Colonic mucosa (tissue), 4 donors: ENCODE measurements at regions not wholly inside any gene's neighbourhood (a gene's known extent, or its start where the extent isn't known, plus 50 kb on each side); places are given as distances from the start of the nearest gene placed in this dataset.
A peak's percentile ranks its signal among the peaks of the same experiment; 100 is the strongest.

ENCODE experiments used
- DNase-seq: peaks from one replicate; pipeline ENCODE4 v3.0.0-alpha.2; 2020
- H3K27ac ChIP-seq: fragments of 200-600 bp; one replicate; pipeline ENCODE4 v1.8.0; 2021
- H3K27me3 ChIP-seq: fragments of 200-600 bp; one replicate; pipeline ENCODE4 v1.8.0; 2021
- H3K36me3 ChIP-seq: fragments of 200-600 bp; one replicate; pipeline ENCODE4 v1.8.0; 2021
- H3K4me1 ChIP-seq: fragments of 200-600 bp; one replicate; pipeline ENCODE4 v1.8.0; 2021; ENCODE audit warnings: mild to moderate bottlenecking
- H3K4me3 ChIP-seq: fragments of 200-600 bp; one replicate; pipeline ENCODE4 v1.8.0; 2021
- H3K9ac ChIP-seq, 2 donors: one replicate each; pipeline ENCODE4 v1.7.0; 2013; ENCODE audit warnings: control low read depth in 2 of 2, low read depth in 2 of 2, low read length in 2 of 2
- H3K9me3 ChIP-seq: fragments of 200-600 bp; one replicate; pipeline ENCODE4 v1.8.0; 2021
- intact Hi-C: fragments of 100-400 bp; cut with DNase I; formaldehyde crosslinking; loops from one replicate; pipeline ENCODE4 v1.14.1; 2022
- TF ChIP-seq, protein P1 (sequence below): fragments of 200-600 bp; IDR thresholded peaks from one replicate; pipeline ENCODE4 v1.8.0; 2022; ENCODE audit warnings: antibody characterized with exemption, mild to moderate bottlenecking
- donor health status: healthy.
- donor health status: DM: no; HTN: no; CAD: no.
- donor health status: DM: no; HTN: no; CAD: no.

DNA sequence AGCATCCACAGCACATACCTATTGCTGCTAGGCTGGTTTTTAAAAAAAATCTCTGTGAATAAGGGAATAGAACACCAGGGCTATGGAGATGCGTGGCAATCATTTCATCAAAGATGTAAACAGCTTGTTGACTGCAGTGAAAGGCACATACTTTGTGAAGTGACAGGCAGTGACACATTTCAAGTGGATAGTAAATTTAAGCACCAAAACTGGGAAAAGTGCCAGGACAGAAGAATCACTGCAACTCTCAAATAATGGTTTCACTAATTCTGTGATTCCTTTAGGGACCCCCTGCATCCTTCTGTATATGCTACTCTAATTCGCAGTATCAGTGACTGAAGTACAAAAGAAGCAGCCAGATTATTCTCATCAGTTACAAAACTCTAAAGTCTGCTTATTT lies 145.2 kb upstream of the KLF14 start:
- Histone ChIP-seq H3K27me3 (no peaks in the 10 kb centered on the region), H3K4me1 (no peaks in the 10 kb centered on the region), H3K4me3 (no peak overlapping the region), H3K36me3 (peaks cover 5% of the 10 kb centered on the region), H3K9ac (no peak overlapping the region), H3K9me3 (no peaks in the 10 kb centered on the region), H3K27ac (no peak overlapping the region)
- TF ChIP-seq, protein P1, sequence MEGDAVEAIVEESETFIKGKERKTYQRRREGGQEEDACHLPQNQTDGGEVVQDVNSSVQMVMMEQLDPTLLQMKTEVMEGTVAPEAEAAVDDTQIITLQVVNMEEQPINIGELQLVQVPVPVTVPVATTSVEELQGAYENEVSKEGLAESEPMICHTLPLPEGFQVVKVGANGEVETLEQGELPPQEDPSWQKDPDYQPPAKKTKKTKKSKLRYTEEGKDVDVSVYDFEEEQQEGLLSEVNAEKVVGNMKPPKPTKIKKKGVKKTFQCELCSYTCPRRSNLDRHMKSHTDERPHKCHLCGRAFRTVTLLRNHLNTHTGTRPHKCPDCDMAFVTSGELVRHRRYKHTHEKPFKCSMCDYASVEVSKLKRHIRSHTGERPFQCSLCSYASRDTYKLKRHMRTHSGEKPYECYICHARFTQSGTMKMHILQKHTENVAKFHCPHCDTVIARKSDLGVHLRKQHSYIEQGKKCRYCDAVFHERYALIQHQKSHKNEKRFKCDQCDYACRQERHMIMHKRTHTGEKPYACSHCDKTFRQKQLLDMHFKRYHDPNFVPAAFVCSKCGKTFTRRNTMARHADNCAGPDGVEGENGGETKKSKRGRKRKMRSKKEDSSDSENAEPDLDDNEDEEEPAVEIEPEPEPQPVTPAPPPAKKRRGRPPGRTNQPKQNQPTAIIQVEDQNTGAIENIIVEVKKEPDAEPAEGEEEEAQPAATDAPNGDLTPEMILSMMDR, result no peak
- DNase-seq, result no peak
- intact Hi-C loops, result no loop called here

DNA sequence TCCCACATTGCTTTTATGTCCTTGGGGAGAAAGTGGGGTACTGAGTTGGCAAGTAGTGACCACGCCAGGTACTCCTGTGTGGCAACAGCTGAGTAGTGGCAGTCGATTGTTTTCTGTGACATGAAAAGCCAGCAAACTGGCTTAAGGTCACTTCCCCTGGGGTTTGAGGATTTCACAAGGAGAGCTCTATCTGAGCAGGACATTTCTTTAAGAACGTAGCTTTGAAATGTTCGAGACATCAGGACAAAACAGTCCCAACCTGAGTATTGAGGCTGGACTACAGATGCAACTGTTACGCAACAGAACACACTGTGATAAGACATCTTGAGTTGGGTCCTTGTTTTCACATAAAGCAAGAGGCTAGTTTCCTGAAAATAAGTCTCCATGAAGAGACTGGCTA lies 146.7 kb upstream of the KLF14 start:
- Histone ChIP-seq H3K27me3 (no peaks in the 10 kb centered on the region), H3K36me3 (peaks cover 9% of the 10 kb centered on the region), H3K27ac (no peak overlapping the region), H3K4me3 (no peak overlapping the region), H3K9ac (no peak overlapping the region), H3K9me3 (no peaks in the 10 kb centered on the region), H3K4me1 (peaks cover 7% of the 10 kb centered on the region)
- DNase-seq, result no peak
- TF ChIP-seq, protein P1, result no peak
- intact Hi-C loops, result no loop called here

DNA sequence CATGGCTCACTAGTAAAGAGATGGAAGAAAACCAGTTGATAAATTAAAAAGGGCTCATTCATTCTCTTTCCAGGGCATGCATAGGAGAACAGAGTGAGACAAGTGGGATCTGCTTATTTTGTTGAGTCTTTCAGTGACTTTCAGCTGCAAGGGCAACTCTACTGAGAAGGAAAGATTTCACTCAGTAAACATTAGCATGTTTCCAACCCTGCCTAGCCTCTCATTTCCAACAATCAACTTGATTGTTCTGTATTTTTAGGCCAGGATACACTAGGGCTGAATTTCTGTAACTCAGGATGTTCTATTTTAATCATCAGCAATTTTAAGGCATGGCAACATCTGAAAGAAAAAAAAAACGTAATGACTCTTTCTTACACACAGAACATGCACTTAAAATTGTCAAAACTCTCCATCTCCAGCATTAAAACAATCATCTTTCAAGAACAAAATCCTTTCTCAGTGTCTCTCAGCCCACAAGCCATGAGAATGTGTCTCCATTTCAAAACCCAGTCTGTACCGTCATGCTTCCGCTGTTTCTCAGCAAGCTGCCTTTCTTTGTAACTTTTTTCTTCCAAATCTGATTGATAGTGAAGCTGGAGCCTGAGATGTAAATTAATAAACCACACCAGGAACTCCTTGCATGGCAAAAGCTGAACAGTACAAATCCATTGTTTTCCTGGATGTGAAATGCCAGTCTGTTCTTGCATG lies 147.2 kb upstream of the KLF14 start:
- H3K36me3 ChIP-seq, result peaks cover 9% of the 10 kb centered on the region

DNA sequence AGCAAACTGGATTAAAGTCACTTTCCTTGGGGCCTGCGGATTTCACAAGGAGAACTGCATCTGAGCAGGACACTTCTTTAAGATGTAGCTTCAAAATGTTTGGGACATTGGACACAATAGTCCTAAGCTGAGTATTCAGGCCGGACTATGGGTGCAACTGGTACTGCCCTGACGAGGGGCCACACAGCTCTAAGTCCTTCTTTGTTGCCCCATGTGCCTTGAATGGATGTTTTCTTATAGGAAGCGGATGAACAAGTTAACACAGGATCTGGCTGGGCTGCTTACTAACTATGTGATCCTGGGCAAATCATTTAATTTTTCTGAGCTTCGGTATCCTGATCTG lies 147.8 kb upstream of the KLF14 start:
- TF ChIP-seq, protein P1, result no peak
- Histone ChIP-seq H3K27ac (no peak overlapping the region), H3K4me3 (no peak overlapping the region), H3K9ac (peak overlapping the region in 1 of 2 donors; percentile 10), H3K4me1 (peaks cover 9% of the 10 kb centered on the region), H3K9me3 (no peaks in the 10 kb centered on the region), H3K36me3 (peaks cover 9% of the 10 kb centered on the region), H3K27me3 (no peaks in the 10 kb centered on the region)
- intact Hi-C loops, result no loop called here
- DNase-seq, result no peak

More for the DNA sequence above, 147.2 kb upstream of the KLF14 start:
- H3K27me3 ChIP-seq, result no peaks in the 10 kb centered on the region
- peaks cover 9% of the 10 kb centered on the region for H3K4me1 ChIP-seq
- H3K9me3 ChIP-seq, result no peaks in the 10 kb centered on the region
- TF ChIP-seq, protein P1, result no peak
- no peak for DNase-seq
- peak overlapping the region in 1 of 2 donors; percentile 10 for H3K9ac ChIP-seq
- intact Hi-C loops, result no loop called here
- H3K27ac ChIP-seq, result no peak overlapping the region
- H3K4me3 ChIP-seq, result no peak overlapping the region

DNA sequence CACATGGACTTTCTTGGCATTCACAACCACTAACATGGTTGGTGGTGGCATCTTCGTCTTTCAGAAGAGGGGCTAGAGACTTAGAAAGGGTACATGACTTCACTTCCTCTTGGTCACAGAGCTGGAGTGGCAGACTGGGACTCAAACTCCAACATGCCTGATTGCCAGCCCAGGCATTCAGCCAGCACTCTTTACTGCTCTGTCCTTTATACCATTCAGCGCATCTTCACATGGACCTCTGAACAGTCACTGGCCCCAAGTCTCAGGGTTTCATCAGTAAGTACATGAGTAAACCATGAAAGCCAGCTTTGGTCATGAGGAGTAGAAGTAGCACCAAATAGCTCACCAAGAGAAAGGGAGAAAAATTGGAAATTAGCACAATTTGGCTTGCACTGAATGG lies 148.4 kb upstream of the KLF14 start:
- H3K4me3 ChIP-seq, result no peak overlapping the region
- intact Hi-C loops, result no loop called here
- H3K9ac ChIP-seq, result no peak overlapping the region
- no peaks in the 10 kb centered on the region for H3K27me3 ChIP-seq
- TF ChIP-seq, protein P1, result no peak
- H3K9me3 ChIP-seq, result no peaks in the 10 kb centered on the region
- H3K27ac ChIP-seq, result no peak overlapping the region
- H3K4me1 ChIP-seq, result peaks cover 9% of the 10 kb centered on the region
- peaks cover 9% of the 10 kb centered on the region for H3K36me3 ChIP-seq
- no peak for DNase-seq
